ENCODE measurements at regions not wholly inside any gene's neighbourhood (a gene's known extent, or its start where the extent isn't known, plus 50 kb on each side); places are given as distances from the start of the nearest gene placed in this dataset.

GRCh38 chr9:129435291-129435690, 185.6 kb downstream of the C9orf50 start:
- TF ChIP-seq CTCF (conservative IDR thresholded peaks at IDR 0.05 in 1 of 2, IDR thresholded peaks at IDR 0.05 in 1 of 2; ENCODE audit: extremely low read depth in 1 of 2, insufficient read depth in 1 of 2, low read depth in 1 of 2, low read length in 2 of 2): no peak
- TF ChIP-seq EZH2 (IDR thresholded peaks at IDR 0.05; ENCODE audit: borderline replicate concordance, low read length): no peak

Data from mammary epithelial cell (primary cell).